Right renal pelvis (tissue), 4 donors: ENCODE measurements at regions not wholly inside any gene's neighbourhood (a gene's known extent, or its start where the extent isn't known, plus 50 kb on each side); places are given as distances from the start of the nearest gene placed in this dataset.

Source experiments
- DNase-seq, 4 donors: peaks; one replicate each; pipeline ENCODE4 v3.0.0-alpha.2; 2013; ENCODE audit warnings: low read depth in 4 of 4, low spot score in 3 of 4, missing footprints in 1 of 4

DNA sequence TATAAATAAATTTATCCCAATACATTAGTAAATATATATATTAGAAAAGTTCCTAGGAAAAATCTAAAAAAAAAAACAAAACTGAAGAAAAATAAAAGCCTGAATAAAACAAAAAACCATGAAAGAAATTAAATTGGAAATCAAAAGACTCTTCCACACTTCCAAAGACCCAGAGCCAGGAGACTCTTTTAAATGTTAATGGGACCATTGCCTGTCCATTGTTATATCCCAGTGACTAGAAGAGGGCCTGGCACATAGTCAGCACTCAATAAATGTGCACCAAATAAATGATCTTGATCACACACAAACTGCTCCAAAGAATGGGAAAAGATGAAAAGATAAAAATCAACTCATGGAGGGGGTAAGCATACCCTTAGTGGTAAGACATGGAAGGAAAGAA, 51.3 kb upstream of the CLDN18 start:
- DNase-seq = no peak
